OCI-LY3 (cell line): ENCODE measurements at regions not wholly inside any gene's neighbourhood (a gene's known extent, or its start where the extent isn't known, plus 50 kb on each side); places are given as distances from the start of the nearest gene placed in this dataset.

Source experiments
- H2AFZ ChIP-seq: fragments of 200-600, 300-600 bp; shearing (Covaris generic); 2 replicates; pipeline ENCODE4 v1.6.0; 2014; ENCODE audit warnings: antibody characterized with exemption, low read depth, low read length
- H3K27ac ChIP-seq: fragments of 200-600, 300-600 bp; sonication (generic); 2 replicates; pipeline ENCODE4 v1.5.1; 2014; ENCODE audit warnings: mild to moderate bottlenecking, low read length, moderate library complexity, mixed read lengths
- H3K27me3 ChIP-seq: fragments of 200-600, 300-600 bp; sonication (generic); 2 replicates; pipeline ENCODE4 v1.6.1; 2014; ENCODE audit warnings: low read depth, low read length, mixed read lengths
- H3K36me3 ChIP-seq: fragments of 200-600, 300-600 bp; sonication (generic); replicated peaks from 2 replicates; pipeline ENCODE3; 2014; ENCODE audit warnings: low read depth, low read length, mixed read lengths
- H3K4me1 ChIP-seq: fragments of 300-600, 200-600 bp; sonication (generic); 2 replicates; pipeline ENCODE4 v1.6.1; 2014; ENCODE audit warnings: low read length, mixed read lengths
- H3K4me2 ChIP-seq: fragments of 200-600, 300-600 bp; sonication (generic); 2 replicates; pipeline ENCODE4 v1.6.1; 2014; ENCODE audit warnings: low read length, mixed read lengths
- H3K4me3 ChIP-seq: fragments of 300-600, 200-600 bp; sonication (generic); 2 replicates; pipeline ENCODE4 v1.5.1; 2014; ENCODE audit warnings: antibody characterized with exemption, mild to moderate bottlenecking, low read length, moderate library complexity
- H3K79me2 ChIP-seq: fragments of 300-600, 200-600 bp; shearing (Covaris generic); 2 replicates; pipeline ENCODE4 v1.6.1; 2014; ENCODE audit warnings: mild to moderate bottlenecking, low read length, mixed read lengths
- H3K9ac ChIP-seq: fragments of 300-600, 200-600 bp; shearing (Covaris generic); 2 replicates; pipeline ENCODE4 v1.6.0; 2014; ENCODE audit warnings: mild to moderate bottlenecking, low read length, moderate library complexity
- H3K9me3 ChIP-seq: fragments of 200-600, 300-600 bp; shearing (Covaris generic); 2 replicates; pipeline ENCODE4 v1.6.1; 2014; ENCODE audit warnings: low read length, mixed read lengths; ENCODE audit not compliant: insufficient read depth
- H4K20me1 ChIP-seq: fragments of 200-600, 300-600 bp; sonication (generic); 2 replicates; pipeline ENCODE4 v1.6.1; 2016; ENCODE audit warnings: low read length, mixed read lengths; ENCODE audit not compliant: insufficient read depth
- CTCF ChIP-seq: fragments of 200-600, 300-600 bp; sonication (generic); IDR thresholded peaks from 2 replicates; pipeline ENCODE4 v1.5.1; 2014; ENCODE audit warnings: antibody characterized with exemption, low read length, low read depth
- EZH2phosphoT487 ChIP-seq: fragments of 200-600 bp; shearing (Covaris generic); IDR thresholded peaks from 2 replicates; pipeline ENCODE4 v1.6.1; 2018; ENCODE audit warnings: antibody characterized with exemption, mixed run types, low read depth

GRCh38 chr10:10952800-10953199 lies 64.9 kb upstream of the CELF2 start:
- Histone ChIP-seq H3K79me2 (no peaks in the 10 kb centered on the region), H3K9ac (no peak overlapping the region), H3K9me3 (no peaks in the 10 kb centered on the region), H2AFZ (no peak overlapping the region), H3K4me3 (no peak overlapping the region), H3K4me1 (no peaks in the 10 kb centered on the region), H3K4me2 (no peak overlapping the region), H3K36me3 (no peaks in the 10 kb centered on the region), H3K27me3 (no peaks in the 10 kb centered on the region; the same call in 1 of the 2 replicates), H3K27ac (no peak overlapping the region), H4K20me1 (no peaks in the 10 kb centered on the region)
- TF ChIP-seq EZH2phosphoT487 (no peak), CTCF (no peak)

GRCh38 chr10:10956681-10957542 lies 60.8 kb upstream of the CELF2 start:
- Histone ChIP-seq H3K9ac (no peak overlapping the region), H2AFZ (no peak overlapping the region), H3K27ac (no peak overlapping the region), H3K36me3 (no peaks in the 10 kb centered on the region), H3K9me3 (no peaks in the 10 kb centered on the region), H3K79me2 (no peaks in the 10 kb centered on the region), H3K4me3 (no peak overlapping the region), H3K4me2 (no peak overlapping the region), H3K27me3 (no peaks in the 10 kb centered on the region; the same call in 1 of the 2 replicates), H3K4me1 (no peaks in the 10 kb centered on the region), H4K20me1 (no peaks in the 10 kb centered on the region)
- TF ChIP-seq EZH2phosphoT487 = no peak
- no peak for TF ChIP-seq CTCF

- H3K4me1 ChIP-seq = no peaks in the 10 kb centered on the region
- no peaks in the 10 kb centered on the region for H3K9me3 ChIP-seq
- H3K36me3 ChIP-seq = no peaks in the 10 kb centered on the region
- no peak overlapping the region for H2AFZ ChIP-seq
- TF ChIP-seq CTCF (no peak), EZH2phosphoT487 (no peak)
- no peaks in the 10 kb centered on the region for H4K20me1 ChIP-seq
- no peaks in the 10 kb centered on the region for H3K79me2 ChIP-seq
- no peaks in the 10 kb centered on the region; the same call in 1 of the 2 replicates for H3K27me3 ChIP-seq
- no peak overlapping the region for H3K4me3 ChIP-seq
- no peak overlapping the region for H3K27ac ChIP-seq
- no peak overlapping the region for H3K9ac ChIP-seq
- H3K4me2 ChIP-seq = no peak overlapping the region
Observed at GRCh38 chr10:10958041-10958440, 59.6 kb upstream of the CELF2 start.

GRCh38 chr10:10959666-10960065 lies 58.0 kb upstream of the CELF2 start:
- no peaks in the 10 kb centered on the region; the same call in 1 of the 2 replicates for H3K27me3 ChIP-seq
- H3K4me3 ChIP-seq = no peak overlapping the region
- H4K20me1 ChIP-seq = no peaks in the 10 kb centered on the region
- no peak for TF ChIP-seq EZH2phosphoT487
- TF ChIP-seq CTCF = no peak
- H3K4me1 ChIP-seq = no peaks in the 10 kb centered on the region
- H3K9ac ChIP-seq = no peak overlapping the region
- H2AFZ ChIP-seq = no peak overlapping the region
- H3K79me2 ChIP-seq = no peaks in the 10 kb centered on the region
- H3K9me3 ChIP-seq = no peaks in the 10 kb centered on the region
- H3K27ac ChIP-seq = no peak overlapping the region
- no peaks in the 10 kb centered on the region for H3K36me3 ChIP-seq
- no peak overlapping the region for H3K4me2 ChIP-seq
